Keratinocyte (primary cell): ENCODE measurements at regions not wholly inside any gene's neighbourhood (a gene's known extent, or its start where the extent isn't known, plus 50 kb on each side); places are given as distances from the start of the nearest gene placed in this dataset.

Experiments used
- DNase-seq: peaks from one replicate; pipeline ENCODE4 v3.0.0-alpha.2; 2011; ENCODE audit warnings: low read depth, missing footprints, low spot score
- FAIRE-seq: peaks from 2 replicates; lab custom pipeline; 2011; peaks lifted over from hg19 to GRCh38; lab: Jason Lieb, UNC
- H2AFZ ChIP-seq: 2 replicates; pipeline ENCODE4 v1.6.0; 2012; ENCODE audit warnings: low read length, control low read depth, inconsistent platforms; ENCODE audit not compliant: control insufficient read depth
- H3K27ac ChIP-seq: 2 replicates; pipeline ENCODE4 v1.5.1; 2011; ENCODE audit warnings: low read length; ENCODE audit not compliant: control insufficient read depth, insufficient read depth
- H3K27me3 ChIP-seq: 3 replicates; pipeline ENCODE4 v1.6.0; 2011; ENCODE audit warnings: low read length; ENCODE audit not compliant: control insufficient read depth, insufficient read depth; ENCODE audit errors: extremely low read depth
- H3K36me3 ChIP-seq, 2 experiments: 2 replicates in 1 of 2; 3 replicates in 1 of 2; pipeline ENCODE4 v1.5.1; 2011; ENCODE audit warnings: low read length in 2 of 2, mild to moderate bottlenecking in 1 of 2; ENCODE audit not compliant: control insufficient read depth in 2 of 2, insufficient read depth in 2 of 2; ENCODE audit errors: extremely low read depth in 1 of 2
- H3K4me1 ChIP-seq: 3 replicates; pipeline ENCODE4 v1.5.1; 2011; ENCODE audit warnings: low read length; ENCODE audit not compliant: control insufficient read depth, insufficient read depth; ENCODE audit errors: extremely low read depth
- H3K4me2 ChIP-seq: 3 replicates; pipeline ENCODE4 v1.6.0; 2011; ENCODE audit warnings: low read depth, low read length; ENCODE audit not compliant: control insufficient read depth, insufficient read depth; ENCODE audit errors: extremely low read depth
- H3K4me3 ChIP-seq, 3 experiments: fragments of 200-600 bp in 1 of 3; sonication (generic) in 1 of 3; 2 replicates in 2 of 3; 3 replicates in 1 of 3; pipeline ENCODE4 v1.5.1; 2011 to 2016; ENCODE audit warnings: low read length in 3 of 3, mild to moderate bottlenecking in 3 of 3, control low read depth in 2 of 3, inconsistent platforms in 1 of 3, low read depth in 1 of 3, mixed read lengths in 1 of 3, mixed run types in 1 of 3, moderate library complexity in 1 of 3; ENCODE audit not compliant: control insufficient read depth in 2 of 3, insufficient read depth in 2 of 3; ENCODE audit errors: extremely low read depth in 1 of 3
- H3K79me2 ChIP-seq: 2 replicates; pipeline ENCODE4 v1.6.0; 2012; ENCODE audit warnings: low read length; ENCODE audit not compliant: control insufficient read depth, insufficient read depth
- H3K9ac ChIP-seq: 3 replicates; pipeline ENCODE4 v1.6.0; 2011; ENCODE audit warnings: low read length; ENCODE audit not compliant: control insufficient read depth, insufficient read depth; ENCODE audit errors: extremely low read depth
- H3K9me1 ChIP-seq: 3 replicates; pipeline ENCODE4 v1.6.0; 2011; ENCODE audit warnings: low read length; ENCODE audit not compliant: control insufficient read depth, insufficient read depth; ENCODE audit errors: extremely low read depth
- H3K9me3 ChIP-seq: 2 replicates; pipeline ENCODE4 v1.5.1; 2012; ENCODE audit warnings: low read depth, low read length; ENCODE audit not compliant: control insufficient read depth
- H4K20me1 ChIP-seq: 3 replicates; pipeline ENCODE4 v1.6.0; 2011; ENCODE audit warnings: low read length; ENCODE audit not compliant: control insufficient read depth, insufficient read depth; ENCODE audit errors: extremely low read depth
- EZH2 ChIP-seq: IDR thresholded peaks from one replicate; pipeline ENCODE4 v1.6.1; 2012; ENCODE audit warnings: inconsistent platforms, mild to moderate bottlenecking, low read length, moderate library complexity
- dilution Hi-C: fragments of 300-500 bp; cut with MboI; formaldehyde crosslinking; loops from one replicate; pipeline ENCODE4 v1.7.0; 2020; ENCODE audit warnings: low sequenced_read_pairs; ENCODE audit not compliant: extremely low pct_ligation_motif_present
- TF ChIP-seq, protein P1 (sequence below), 3 experiments: IDR thresholded peaks in 1 of 3; conservative IDR thresholded peaks in 1 of 3; optimal IDR thresholded peaks in 1 of 3; 2 replicates in 2 of 3; 3 replicates in 1 of 3; pipeline versions ENCODE3 to v1.5.1; 2011; ENCODE audit warnings: low read length in 3 of 3, mild to moderate bottlenecking in 3 of 3, moderate library complexity in 2 of 3, control low read depth in 1 of 3, inconsistent platforms in 1 of 3; ENCODE audit not compliant: insufficient read depth in 2 of 3; ENCODE audit errors: extremely low read depth in 1 of 3

DNA sequence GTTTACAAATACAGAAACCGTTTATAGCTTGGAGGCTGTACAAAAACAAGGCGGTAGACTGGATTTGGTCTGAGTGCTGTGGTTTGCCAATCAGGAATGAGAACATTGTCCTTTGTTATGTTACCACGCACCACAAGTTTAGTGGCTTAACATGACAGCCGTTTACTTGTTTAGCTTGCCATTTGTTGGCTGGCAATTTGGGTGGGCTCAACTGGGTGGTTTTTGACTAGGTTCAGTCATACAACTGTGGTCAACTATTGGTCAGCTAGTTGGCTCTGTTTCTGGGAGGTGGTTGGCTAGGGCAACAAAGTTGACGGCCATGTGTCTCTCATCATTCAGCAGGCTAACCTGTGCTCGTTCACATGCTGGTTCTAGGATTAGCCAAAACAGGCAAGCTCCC lies 60.1 kb upstream of the SP8 start:
- dilution Hi-C loops = no loop called here
- TF ChIP-seq, protein P1, sequence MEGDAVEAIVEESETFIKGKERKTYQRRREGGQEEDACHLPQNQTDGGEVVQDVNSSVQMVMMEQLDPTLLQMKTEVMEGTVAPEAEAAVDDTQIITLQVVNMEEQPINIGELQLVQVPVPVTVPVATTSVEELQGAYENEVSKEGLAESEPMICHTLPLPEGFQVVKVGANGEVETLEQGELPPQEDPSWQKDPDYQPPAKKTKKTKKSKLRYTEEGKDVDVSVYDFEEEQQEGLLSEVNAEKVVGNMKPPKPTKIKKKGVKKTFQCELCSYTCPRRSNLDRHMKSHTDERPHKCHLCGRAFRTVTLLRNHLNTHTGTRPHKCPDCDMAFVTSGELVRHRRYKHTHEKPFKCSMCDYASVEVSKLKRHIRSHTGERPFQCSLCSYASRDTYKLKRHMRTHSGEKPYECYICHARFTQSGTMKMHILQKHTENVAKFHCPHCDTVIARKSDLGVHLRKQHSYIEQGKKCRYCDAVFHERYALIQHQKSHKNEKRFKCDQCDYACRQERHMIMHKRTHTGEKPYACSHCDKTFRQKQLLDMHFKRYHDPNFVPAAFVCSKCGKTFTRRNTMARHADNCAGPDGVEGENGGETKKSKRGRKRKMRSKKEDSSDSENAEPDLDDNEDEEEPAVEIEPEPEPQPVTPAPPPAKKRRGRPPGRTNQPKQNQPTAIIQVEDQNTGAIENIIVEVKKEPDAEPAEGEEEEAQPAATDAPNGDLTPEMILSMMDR (optimal IDR thresholded peaks at IDR 0.05 in 1 of 3, IDR thresholded peaks at IDR 0.05 in 1 of 3, conservative IDR thresholded peaks at IDR 0.05 in 1 of 3; ENCODE audit: extremely low read depth in 1 of 3, insufficient read depth in 2 of 3, low read length in 3 of 3) = no peak
- no peak for TF ChIP-seq EZH2

GRCh38 chr7:20858951-20859350 lies 72.3 kb upstream of the SP8 start:
- DNase-seq (no peak), FAIRE-seq (no peak)
- Histone ChIP-seq H3K9me1 (no peaks in the 10 kb centered on the region), H3K4me2 (no peak overlapping the region), H3K79me2 (no peaks in the 10 kb centered on the region), H2AFZ (no peak overlapping the region), H3K27me3 (no peaks in the 10 kb centered on the region), H4K20me1 (no peaks in the 10 kb centered on the region), H3K36me3 (no peaks in the 10 kb centered on the region), H3K27ac (no peak overlapping the region), H3K9ac (no peak overlapping the region), H3K4me3 (no peak overlapping the region), H3K4me1 (no peaks in the 10 kb centered on the region), H3K9me3 (no peaks in the 10 kb centered on the region)
- TF ChIP-seq, protein P1 (optimal IDR thresholded peaks at IDR 0.05 in 1 of 3, IDR thresholded peaks at IDR 0.05 in 1 of 3, conservative IDR thresholded peaks at IDR 0.05 in 1 of 3; ENCODE audit: extremely low read depth in 1 of 3, insufficient read depth in 2 of 3, low read length in 3 of 3) = no peak
- no peak for TF ChIP-seq EZH2
- dilution Hi-C loops = no loop called here

More for the DNA sequence above, 60.1 kb upstream of the SP8 start:
- DNase-seq (no peak), FAIRE-seq (no peak)
- Histone ChIP-seq H3K4me2 (no peak overlapping the region), H3K9me1 (no peaks in the 10 kb centered on the region), H3K4me1 (no peaks in the 10 kb centered on the region), H3K36me3 (no peaks in the 10 kb centered on the region), H3K9me3 (no peaks in the 10 kb centered on the region), H3K4me3 (no peak overlapping the region), H3K27ac (no peak overlapping the region), H3K27me3 (no peaks in the 10 kb centered on the region), H3K79me2 (no peaks in the 10 kb centered on the region), H2AFZ (no peak overlapping the region), H3K9ac (no peak overlapping the region), H4K20me1 (no peaks in the 10 kb centered on the region)
